ENCODE measurements at regions not wholly inside any gene's neighbourhood (a gene's known extent, or its start where the extent isn't known, plus 50 kb on each side); places are given as distances from the start of the nearest gene placed in this dataset.

DNA sequence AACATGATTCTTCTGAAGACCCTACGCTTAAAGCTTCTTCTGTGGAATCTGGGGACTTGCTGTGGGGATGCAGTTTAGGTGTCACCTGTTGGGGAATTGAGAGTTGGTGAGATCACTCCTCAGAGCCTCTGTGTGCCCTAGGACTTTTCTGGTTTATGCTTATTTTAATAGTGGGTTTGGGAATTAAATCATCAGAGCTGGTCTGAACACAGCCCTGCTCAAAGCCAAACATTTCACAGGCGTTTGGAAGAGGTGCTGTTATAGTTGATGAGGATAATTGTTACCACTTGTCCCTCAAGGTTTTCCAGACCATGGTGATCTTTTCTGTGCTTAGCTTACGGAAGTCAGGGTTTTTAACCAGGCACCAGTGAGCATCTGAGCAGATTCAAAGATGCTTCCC, 106.1 kb downstream of the EBLN1 start:
- no peak for TF ChIP-seq POLR2AphosphoS5 (IDR thresholded peaks at IDR 0.05)
- TF ChIP-seq, protein P1, sequence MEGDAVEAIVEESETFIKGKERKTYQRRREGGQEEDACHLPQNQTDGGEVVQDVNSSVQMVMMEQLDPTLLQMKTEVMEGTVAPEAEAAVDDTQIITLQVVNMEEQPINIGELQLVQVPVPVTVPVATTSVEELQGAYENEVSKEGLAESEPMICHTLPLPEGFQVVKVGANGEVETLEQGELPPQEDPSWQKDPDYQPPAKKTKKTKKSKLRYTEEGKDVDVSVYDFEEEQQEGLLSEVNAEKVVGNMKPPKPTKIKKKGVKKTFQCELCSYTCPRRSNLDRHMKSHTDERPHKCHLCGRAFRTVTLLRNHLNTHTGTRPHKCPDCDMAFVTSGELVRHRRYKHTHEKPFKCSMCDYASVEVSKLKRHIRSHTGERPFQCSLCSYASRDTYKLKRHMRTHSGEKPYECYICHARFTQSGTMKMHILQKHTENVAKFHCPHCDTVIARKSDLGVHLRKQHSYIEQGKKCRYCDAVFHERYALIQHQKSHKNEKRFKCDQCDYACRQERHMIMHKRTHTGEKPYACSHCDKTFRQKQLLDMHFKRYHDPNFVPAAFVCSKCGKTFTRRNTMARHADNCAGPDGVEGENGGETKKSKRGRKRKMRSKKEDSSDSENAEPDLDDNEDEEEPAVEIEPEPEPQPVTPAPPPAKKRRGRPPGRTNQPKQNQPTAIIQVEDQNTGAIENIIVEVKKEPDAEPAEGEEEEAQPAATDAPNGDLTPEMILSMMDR (IDR thresholded peaks at IDR 0.05), result no peak
- TF ChIP-seq EP300 (IDR thresholded peaks at IDR 0.05), result no peak
- no peak for TF ChIP-seq POLR2A (IDR thresholded peaks at IDR 0.05)
